NT2/D1 (cell line): ENCODE measurements at regions not wholly inside any gene's neighbourhood (a gene's known extent, or its start where the extent isn't known, plus 50 kb on each side); places are given as distances from the start of the nearest gene placed in this dataset.

Source experiments
- SUZ12 ChIP-seq: IDR thresholded peaks from 2 replicates; pipeline ENCODE4 v1.6.1; 2011; ENCODE audit not compliant: insufficient read length, insufficient read depth; ENCODE audit errors: extremely low read depth
- YY1 ChIP-seq: IDR thresholded peaks from 2 replicates; pipeline ENCODE4 v1.6.1; 2011; ENCODE audit not compliant: insufficient read length, insufficient read depth

DNA sequence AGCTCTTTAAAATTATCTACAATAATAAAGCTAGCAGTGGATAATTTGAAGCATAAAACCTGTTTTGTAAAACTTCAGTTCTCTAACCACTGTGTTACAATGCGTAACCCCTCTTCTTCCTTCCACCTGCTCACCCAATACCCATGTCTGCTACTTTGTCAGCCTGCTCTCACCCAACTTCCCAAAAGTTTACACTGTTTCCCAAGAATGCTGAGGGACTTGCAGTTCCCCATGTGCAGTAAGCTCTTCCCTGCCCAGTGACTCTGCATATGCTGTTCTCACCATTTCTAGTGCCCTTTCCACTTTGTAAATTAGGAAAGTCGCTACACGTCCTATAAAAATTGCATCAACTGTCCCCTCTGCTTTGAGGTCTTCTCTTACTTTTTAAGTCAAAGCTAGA is 315.9 kb upstream of the SEMA6D start:
- TF ChIP-seq SUZ12 (no peak), YY1 (no peak)
